Islet precursor cell (in vitro differentiated cells): ENCODE measurements at regions not wholly inside any gene's neighbourhood (a gene's known extent, or its start where the extent isn't known, plus 50 kb on each side); places are given as distances from the start of the nearest gene placed in this dataset.
"Not testable (repeated sequence)": the region's sequence is repeated elsewhere in the genome, so short reads cannot be mapped to it uniquely, and the experiment has no call there.

Experiments
- DNase-seq: peaks from one replicate; pipeline ENCODE4 v3.0.0-alpha.2; 2018

DNA sequence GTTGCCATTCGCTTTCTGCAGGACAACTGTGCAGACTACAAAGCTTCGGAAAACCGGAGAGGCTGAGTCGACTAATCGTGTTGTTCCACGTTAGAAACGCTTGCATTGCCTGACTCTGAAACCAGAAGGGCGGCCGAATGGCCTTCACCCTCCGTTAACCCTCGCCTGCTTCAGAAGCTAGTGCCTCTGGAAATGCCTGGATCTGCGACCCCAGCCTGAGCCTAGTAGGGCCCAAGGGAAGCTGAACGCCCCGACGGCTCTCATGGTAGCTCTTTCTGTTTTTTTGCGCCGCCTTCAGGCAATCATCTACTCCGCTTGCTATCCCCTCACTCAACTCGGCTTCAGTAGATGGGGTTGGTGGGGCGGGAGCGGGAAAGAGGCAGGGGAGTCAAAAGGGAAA lies 117.3 kb downstream of the PPIAL4A start:
- peak; percentile 34 for DNase-seq

- DNase-seq, result not testable (repeated sequence)
These were observed 118.2 kb downstream of the PPIAL4A start for GRCh38 chr1:121007755-121008154.

- DNase-seq, result not testable (repeated sequence)
These were observed 119.1 kb downstream of the PPIAL4A start for GRCh38 chr1:121008512-121009215.

DNA sequence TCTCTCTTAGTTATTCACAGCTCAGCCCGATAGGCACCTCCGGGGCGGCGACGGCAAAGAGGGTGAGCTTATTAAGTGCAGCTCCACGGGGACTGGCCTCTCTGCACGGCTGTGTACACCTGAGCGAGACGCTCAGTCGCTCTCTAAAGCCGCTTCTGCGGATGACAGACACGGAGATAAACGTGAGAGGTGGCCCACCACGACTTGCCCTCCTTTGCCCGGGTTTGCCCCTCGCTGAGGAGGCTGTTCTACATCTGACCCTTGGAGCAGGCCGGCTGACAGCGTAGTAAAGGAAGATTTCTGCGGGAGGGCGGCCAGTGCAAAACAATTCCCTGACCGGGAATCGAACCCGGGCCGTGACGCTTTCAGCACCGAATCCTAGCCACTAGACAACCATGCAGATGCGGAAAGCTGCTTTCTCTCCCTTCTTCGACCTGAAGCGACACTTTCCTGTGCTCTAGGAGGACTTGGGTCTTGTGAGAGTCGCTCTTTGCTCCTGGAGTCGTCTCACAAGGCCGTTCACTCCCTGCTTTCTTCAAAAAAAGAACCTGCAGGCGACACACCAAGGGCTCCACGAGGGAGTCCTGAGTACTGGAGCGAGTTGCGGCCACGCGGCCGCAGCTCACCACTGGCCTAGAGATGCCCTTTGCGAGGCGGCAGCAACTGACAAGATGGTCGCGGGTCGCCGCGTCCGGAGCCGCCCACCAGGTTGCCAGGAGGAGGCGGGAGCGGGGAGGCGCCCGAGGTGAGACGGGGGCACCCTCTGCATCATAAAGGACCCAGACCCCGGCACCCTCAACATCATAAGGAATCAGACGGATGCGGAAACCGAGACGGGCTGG lies 119.9 kb downstream of the PPIAL4A start:
- peak; percentile 35 for DNase-seq

DNA sequence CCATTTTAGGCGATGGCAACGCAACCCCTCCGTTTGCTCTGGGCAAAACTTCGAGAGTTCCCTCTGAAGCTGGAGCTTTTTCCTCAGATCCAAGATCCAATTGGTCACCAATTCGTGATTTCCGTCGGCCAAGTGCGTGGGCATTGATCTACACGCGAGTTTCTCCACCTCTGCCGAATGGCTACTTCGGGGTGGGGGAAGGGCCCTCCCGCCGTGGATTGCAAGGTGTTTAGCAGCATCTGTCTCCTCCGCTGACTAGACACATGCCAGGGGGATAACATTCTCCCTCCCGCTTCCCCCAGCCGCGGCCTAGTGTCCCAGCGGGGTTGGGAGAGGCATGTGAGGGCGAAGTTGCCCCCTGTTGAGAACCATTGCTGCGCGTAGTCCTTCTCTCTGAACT lies 120.6 kb downstream of the PPIAL4A start:
- DNase-seq, result not testable (repeated sequence)

- DNase-seq, result not testable (repeated sequence)
These were observed 123.6 kb downstream of the PPIAL4A start for GRCh38 chr1:121013181-121013580.

DNA sequence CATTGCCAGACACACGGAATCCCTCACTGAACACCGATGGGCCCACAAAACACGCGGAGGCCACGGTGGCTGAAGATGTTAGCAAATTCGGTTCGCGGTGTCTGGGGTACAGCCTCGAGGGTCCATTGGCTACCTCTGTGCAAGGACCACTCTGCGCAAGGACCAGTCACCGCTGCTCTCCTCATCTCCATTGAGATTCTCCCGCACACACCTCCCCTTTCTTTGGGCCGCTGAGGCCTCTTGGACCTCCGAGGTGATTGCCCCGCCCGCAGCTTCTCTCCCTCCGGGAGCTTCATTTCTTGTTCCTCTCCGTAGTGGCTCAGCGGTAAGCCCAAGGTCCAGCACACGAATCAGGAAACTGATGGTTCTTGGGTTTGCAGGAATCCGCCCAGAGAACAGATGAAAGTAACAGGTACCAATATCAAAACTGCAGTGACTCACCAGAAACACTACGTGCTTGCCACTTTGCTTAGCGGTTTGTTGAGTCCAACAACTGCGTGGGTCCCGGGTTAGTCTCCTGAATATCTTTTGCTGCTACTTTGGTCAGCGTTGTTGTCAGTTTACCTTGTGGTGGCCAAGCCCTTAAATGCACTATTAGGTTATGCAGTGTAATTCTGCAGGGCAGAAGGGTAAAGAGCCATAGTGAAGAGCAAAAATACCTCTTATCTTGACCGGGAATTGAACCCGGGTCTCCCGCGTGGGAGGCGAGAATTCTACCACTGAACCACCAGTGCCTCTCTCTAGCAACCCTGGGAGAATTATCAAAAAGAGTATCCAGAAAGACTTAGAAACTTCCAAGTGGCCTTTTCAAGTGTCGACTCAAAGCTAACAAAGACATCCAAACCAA lies 126.8 kb downstream of the PPIAL4A start:
- DNase-seq, result peak; percentile 82

DNA sequence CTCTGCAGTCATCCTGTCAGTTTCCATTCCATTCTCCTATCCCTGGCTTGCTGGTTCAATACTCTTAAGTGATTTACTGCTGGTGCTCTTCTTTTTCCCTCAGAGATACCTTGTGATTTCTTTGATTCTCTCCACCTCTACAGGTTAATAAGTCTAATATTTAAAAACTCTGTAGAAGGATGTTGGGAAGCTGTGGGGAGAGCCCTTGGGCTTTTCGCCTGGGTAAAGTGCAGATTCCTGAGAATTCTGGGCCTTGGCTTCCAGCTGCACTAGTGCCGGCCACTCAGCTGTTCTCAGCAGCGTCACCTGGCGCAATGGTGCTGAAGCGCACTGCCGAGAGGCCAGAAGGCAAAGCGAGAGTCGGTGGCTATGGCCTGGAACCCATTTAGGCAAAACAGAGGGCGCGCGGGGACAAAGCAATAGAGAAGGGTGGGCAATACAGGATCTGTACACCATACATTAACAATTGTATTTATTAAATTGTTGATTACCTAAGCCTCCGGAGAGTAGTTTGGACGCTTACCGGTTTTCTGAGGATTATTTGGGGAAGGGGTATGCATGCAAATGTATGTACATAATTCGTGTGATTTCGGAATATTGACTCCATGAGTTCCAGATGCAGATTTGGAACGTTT lies 130.3 kb downstream of the PPIAL4A start:
- DNase-seq, result not testable (repeated sequence)

DNA sequence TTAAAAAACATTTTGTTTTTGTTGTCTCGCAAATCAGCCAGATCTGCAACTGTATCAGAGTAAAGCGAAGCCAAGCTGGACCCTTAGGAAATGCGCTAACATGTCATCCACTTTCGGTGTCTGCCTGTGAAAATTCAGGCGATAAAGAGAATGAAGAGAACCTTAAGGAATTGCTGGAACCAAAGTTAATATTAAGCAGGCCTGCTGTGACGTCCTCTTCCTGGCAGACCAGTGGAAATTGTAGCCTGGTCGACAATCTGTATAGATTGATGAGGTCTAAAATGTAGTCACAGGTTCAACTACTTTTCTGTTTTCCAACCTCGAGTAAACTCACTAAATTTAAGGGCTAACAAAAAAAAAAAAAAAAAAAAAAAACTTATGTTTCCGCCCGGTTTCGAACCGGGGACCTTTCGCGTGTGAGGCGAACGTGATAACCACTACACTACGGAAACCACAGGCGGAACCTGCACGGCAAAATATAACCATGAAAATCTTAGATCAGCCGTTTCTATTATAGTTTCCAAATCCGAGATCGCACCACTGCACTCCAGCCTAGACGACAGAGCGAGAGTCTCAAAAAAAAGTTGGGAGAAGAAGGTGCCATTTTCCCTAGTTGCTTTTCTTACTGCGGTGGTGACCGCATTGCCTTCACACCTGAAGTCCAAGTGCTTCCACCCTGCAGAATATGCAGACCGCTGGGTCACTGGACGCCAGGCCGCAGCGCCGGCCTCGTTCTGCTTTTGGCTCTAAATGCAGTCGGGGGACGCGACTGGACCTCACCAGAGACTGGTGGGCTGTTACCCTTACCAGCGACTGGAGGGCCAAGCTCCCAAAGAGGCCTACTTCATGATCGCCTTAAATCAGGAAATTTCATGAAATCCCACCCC lies 131.0 kb downstream of the PPIAL4A start:
- peak; percentile 58 for DNase-seq

GRCh38 chr1:121021716-121022115 lies 132.1 kb downstream of the PPIAL4A start:
- DNase-seq, result peak; percentile 41

- not testable (repeated sequence) for DNase-seq
These were observed 143.4 kb downstream of the PPIAL4A start for GRCh38 chr1:121032878-121033494.

- not testable (repeated sequence) for DNase-seq
These were observed 147.2 kb downstream of the PPIAL4A start for GRCh38 chr1:121036792-121037191.

- DNase-seq, result not testable (repeated sequence)
These were observed 143.2 kb downstream of the FAM72B start for GRCh38 chr1:121040974-121041373.

DNA sequence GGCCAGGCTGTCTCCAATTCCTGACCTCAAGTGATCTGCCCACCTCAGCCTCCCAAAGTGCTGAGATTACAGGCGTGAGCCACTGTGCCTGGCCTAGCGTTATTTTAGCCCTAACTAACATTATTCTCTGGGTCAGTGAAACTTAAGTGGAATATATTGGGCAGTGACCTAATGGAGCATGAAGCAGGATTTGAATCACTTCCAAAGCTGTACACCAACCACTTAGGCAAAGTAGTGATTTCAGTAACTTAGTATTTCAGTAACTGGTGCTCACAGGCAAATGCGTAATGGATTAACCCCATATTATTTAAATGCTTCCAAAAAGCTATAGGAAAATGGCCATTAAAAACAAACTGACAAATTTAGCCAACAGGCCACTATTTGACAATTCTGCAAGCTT lies 142.6 kb downstream of the FAM72B start:
- not testable (repeated sequence) for DNase-seq

- DNase-seq, result not testable (repeated sequence)
These were observed 141.3 kb downstream of the FAM72B start for GRCh38 chr1:121042882-121043281.

GRCh38 chr1:121048293-121048752 lies 135.8 kb downstream of the FAM72B start:
- DNase-seq, result not testable (repeated sequence)

- DNase-seq, result not testable (repeated sequence)
These were observed 135.2 kb downstream of the FAM72B start for GRCh38 chr1:121048769-121049443.

- not testable (repeated sequence) for DNase-seq
These were observed 134.0 kb downstream of the FAM72B start for GRCh38 chr1:121050097-121050496.

DNA sequence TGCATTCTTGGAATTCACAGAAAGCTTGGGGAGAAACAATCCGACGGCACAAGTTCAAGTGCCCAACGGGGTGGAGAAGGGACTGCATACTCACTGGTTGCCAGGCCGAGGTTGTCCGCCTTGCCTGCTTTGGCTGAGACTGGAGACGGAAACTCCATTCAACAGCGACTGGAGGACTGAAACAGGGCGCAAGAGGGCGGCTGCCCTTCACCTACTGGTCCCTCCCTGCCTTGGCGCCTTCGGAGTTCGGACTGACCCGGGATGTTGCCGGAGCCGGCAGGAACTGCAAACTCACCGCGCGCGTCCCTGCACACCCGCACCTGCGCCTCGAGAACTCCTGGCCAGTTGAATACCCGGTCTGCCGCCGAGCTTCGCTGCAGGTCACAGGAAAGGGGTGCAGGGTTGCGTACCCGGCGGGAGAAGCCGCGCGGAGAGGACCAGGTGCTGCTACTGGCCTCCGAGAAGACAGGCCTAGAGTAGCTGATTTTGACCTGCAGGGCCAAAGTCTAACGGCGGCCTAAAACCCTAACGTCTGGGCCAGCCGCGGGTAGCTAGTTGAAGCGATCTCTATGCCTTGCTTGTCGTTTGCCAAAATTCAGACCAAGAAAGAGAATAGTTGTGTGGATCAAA lies 132.9 kb downstream of the FAM72B start:
- not testable (repeated sequence) for DNase-seq
